Parathyroid adenoma (tissue), 2 donors: ENCODE measurements at regions not wholly inside any gene's neighbourhood (a gene's known extent, or its start where the extent isn't known, plus 50 kb on each side); places are given as distances from the start of the nearest gene placed in this dataset.

Experiments used
- H2AFZ ChIP-seq: fragments of 300-600 bp; sonication (generic); one replicate; pipeline ENCODE4 v1.7.0; 2017; ENCODE audit warnings: antibody characterized with exemption, mild to moderate bottlenecking
- H3K27ac ChIP-seq: fragments of 300-600 bp; sonication (generic); one replicate; pipeline ENCODE4 v1.7.0; 2017
- H3K27me3 ChIP-seq: fragments of 300-600 bp; sonication (generic); one replicate; pipeline ENCODE4 v1.7.0; 2017; ENCODE audit warnings: low read length; ENCODE audit not compliant: control insufficient read depth, insufficient read depth
- H3K36me3 ChIP-seq: fragments of 300-600 bp; sonication (generic); one replicate; pipeline ENCODE4 v1.7.0; 2017; ENCODE audit warnings: low read length; ENCODE audit not compliant: control insufficient read depth, insufficient read depth
- H3K4me1 ChIP-seq: fragments of 300-600 bp; sonication (generic); one replicate; pipeline ENCODE4 v1.7.0; 2017; ENCODE audit warnings: control low read depth
- H3K4me2 ChIP-seq: fragments of 300-600 bp; sonication (generic); one replicate; pipeline ENCODE4 v1.7.0; 2017; ENCODE audit warnings: low read length
- H3K4me3 ChIP-seq: fragments of 300-600 bp; sonication (generic); one replicate; pipeline ENCODE4 v1.7.0; 2017; ENCODE audit warnings: low read depth, low read length
- H3K79me2 ChIP-seq: fragments of 300-600 bp; sonication (generic); one replicate; pipeline ENCODE4 v1.7.0; 2017; ENCODE audit warnings: control low read depth
- H3K9ac ChIP-seq: fragments of 300-600 bp; sonication (generic); one replicate; pipeline ENCODE4 v1.7.0; 2017; ENCODE audit warnings: mild to moderate bottlenecking
- H3K9me3 ChIP-seq: fragments of 300-600 bp; sonication (generic); one replicate; pipeline ENCODE4 v1.7.0; 2017; ENCODE audit warnings: low read length; ENCODE audit not compliant: control insufficient read depth
- TF ChIP-seq, protein P1 (sequence below): fragments of 300-600 bp; sonication (generic); IDR thresholded peaks from one replicate; pipeline ENCODE4 v1.7.0; 2017; ENCODE audit warnings: antibody characterized with exemption, mild to moderate bottlenecking
- donor health status: primary hyperparathyroidism.

DNA sequence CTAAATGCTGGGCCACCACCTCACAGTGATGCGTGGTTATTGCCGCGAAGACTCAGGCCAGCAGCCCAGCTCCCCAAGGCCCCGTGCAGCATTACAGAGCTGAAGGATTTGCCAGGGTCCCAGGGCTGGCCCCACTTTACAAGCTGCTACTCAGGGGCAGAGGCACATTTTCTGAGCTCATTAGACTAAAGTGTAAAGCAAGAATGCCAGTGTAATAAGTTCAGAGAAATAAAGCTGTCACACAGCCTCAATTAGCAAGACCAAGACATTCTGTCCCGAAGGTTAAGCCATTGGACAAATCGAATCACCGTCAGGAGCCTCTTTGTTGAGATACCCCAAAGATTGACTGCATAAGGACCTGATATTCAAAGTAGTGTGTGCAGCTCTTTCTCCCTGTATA, 428.4 kb downstream of the EFNB2 start:
- H3K9ac ChIP-seq: no peak overlapping the region
- no peak overlapping the region for H3K27ac ChIP-seq
- no peaks in the 10 kb centered on the region for H3K4me1 ChIP-seq
- H3K4me3 ChIP-seq: no peak overlapping the region
- H3K4me2 ChIP-seq: no peak overlapping the region
- TF ChIP-seq, protein P1, sequence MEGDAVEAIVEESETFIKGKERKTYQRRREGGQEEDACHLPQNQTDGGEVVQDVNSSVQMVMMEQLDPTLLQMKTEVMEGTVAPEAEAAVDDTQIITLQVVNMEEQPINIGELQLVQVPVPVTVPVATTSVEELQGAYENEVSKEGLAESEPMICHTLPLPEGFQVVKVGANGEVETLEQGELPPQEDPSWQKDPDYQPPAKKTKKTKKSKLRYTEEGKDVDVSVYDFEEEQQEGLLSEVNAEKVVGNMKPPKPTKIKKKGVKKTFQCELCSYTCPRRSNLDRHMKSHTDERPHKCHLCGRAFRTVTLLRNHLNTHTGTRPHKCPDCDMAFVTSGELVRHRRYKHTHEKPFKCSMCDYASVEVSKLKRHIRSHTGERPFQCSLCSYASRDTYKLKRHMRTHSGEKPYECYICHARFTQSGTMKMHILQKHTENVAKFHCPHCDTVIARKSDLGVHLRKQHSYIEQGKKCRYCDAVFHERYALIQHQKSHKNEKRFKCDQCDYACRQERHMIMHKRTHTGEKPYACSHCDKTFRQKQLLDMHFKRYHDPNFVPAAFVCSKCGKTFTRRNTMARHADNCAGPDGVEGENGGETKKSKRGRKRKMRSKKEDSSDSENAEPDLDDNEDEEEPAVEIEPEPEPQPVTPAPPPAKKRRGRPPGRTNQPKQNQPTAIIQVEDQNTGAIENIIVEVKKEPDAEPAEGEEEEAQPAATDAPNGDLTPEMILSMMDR: no peak
- no peaks in the 10 kb centered on the region for H3K9me3 ChIP-seq
- no peaks in the 10 kb centered on the region for H3K36me3 ChIP-seq
- H3K79me2 ChIP-seq: no peaks in the 10 kb centered on the region
- H3K27me3 ChIP-seq: no peaks in the 10 kb centered on the region
- H2AFZ ChIP-seq: no peak overlapping the region

DNA sequence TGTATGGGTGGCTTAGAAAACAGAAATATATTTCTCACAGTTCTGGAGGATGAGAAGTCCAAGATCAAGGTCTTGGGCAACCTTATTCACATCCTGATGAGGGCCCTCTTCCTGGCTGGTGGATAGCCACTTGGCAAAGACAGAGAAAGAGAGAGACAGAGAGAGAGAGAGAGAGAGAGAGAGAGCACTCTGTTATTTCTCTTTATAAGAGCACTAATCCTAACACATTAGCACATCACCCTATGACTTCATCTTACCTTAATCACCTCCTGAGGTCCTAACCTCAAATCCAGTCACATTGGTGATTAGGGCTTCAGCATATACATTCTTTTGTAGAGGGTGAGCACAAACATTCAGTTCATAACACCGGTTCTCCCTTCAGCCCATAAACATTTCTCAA, 430.3 kb downstream of the EFNB2 start:
- no peak overlapping the region for H2AFZ ChIP-seq
- TF ChIP-seq, protein P1: no peak
- no peak overlapping the region for H3K9ac ChIP-seq
- no peak overlapping the region for H3K4me2 ChIP-seq
- no peaks in the 10 kb centered on the region for H3K27me3 ChIP-seq
- H3K36me3 ChIP-seq: no peaks in the 10 kb centered on the region
- H3K27ac ChIP-seq: no peak overlapping the region
- no peak overlapping the region for H3K4me3 ChIP-seq
- no peaks in the 10 kb centered on the region for H3K79me2 ChIP-seq
- H3K9me3 ChIP-seq: no peaks in the 10 kb centered on the region
- no peaks in the 10 kb centered on the region for H3K4me1 ChIP-seq

DNA sequence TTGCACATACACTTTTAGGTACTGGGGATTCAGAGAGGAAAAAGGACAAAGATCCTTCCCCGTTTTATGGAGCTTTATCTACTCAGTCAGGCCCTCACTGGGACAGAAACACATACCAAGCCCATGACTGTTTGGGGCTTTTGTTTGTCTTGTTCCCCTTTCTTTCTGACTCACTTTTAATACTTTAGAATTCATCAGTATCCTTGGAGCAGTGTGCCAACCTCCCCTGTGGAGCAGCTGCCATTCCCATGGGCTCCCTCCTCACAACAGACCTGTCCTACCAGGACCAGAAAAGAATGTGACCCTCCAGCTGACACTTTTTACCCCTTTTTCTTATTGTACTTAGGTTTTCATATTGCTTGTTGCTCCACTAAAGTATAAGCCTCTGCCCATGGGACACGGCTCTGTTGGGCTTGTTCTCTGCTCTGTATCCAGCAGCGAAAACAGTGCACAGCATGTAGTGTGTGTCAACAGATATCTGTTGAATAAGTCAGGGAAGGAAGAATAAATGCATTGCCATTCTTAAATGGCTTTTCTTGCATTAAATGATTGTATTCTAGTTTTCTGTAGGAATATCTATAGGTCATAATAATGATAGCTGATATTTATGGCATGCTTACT, 431.1 kb downstream of the EFNB2 start:
- H3K4me1 ChIP-seq: no peaks in the 10 kb centered on the region
- H3K79me2 ChIP-seq: no peaks in the 10 kb centered on the region
- H2AFZ ChIP-seq: no peak overlapping the region
- H3K27ac ChIP-seq: no peak overlapping the region
- H3K9me3 ChIP-seq: no peaks in the 10 kb centered on the region
- H3K4me3 ChIP-seq: no peak overlapping the region
- H3K36me3 ChIP-seq: no peaks in the 10 kb centered on the region
- TF ChIP-seq, protein P1: no peak
- no peaks in the 10 kb centered on the region for H3K27me3 ChIP-seq
- H3K4me2 ChIP-seq: no peak overlapping the region
- H3K9ac ChIP-seq: no peak overlapping the region

DNA sequence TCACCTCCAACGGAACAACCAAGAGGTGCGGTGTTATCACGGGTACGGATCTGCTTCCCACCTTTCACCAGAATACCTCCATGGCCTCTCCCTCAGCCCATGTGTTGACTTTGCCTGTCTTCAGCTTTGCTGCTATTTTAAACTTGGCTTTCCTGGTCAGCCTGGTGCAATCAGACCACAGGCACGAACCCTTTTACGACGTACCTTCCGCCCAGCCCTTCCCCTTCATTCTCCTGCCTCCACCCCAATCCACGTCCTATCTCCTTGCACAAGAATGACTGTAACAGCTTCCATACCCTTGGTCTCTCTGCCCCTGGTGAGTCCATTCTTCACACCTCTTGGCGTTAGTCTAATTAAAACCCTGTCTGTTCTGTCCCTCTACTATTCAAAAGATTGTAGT, 431.7 kb downstream of the EFNB2 start:
- no peaks in the 10 kb centered on the region for H3K9me3 ChIP-seq
- no peaks in the 10 kb centered on the region for H3K79me2 ChIP-seq
- H3K4me3 ChIP-seq: no peak overlapping the region
- H3K4me1 ChIP-seq: no peaks in the 10 kb centered on the region
- no peak overlapping the region for H3K4me2 ChIP-seq
- H3K27ac ChIP-seq: no peak overlapping the region
- H3K36me3 ChIP-seq: no peaks in the 10 kb centered on the region
- H3K9ac ChIP-seq: no peak overlapping the region
- no peaks in the 10 kb centered on the region for H3K27me3 ChIP-seq
- TF ChIP-seq, protein P1: no peak
- no peak overlapping the region for H2AFZ ChIP-seq

GRCh38 chr13:106102786-106103185, 432.7 kb downstream of the EFNB2 start:
- H2AFZ ChIP-seq: no peak overlapping the region
- H3K27ac ChIP-seq: no peak overlapping the region
- TF ChIP-seq, protein P1: no peak
- no peaks in the 10 kb centered on the region for H3K79me2 ChIP-seq
- H3K27me3 ChIP-seq: no peaks in the 10 kb centered on the region
- no peaks in the 10 kb centered on the region for H3K9me3 ChIP-seq
- H3K4me3 ChIP-seq: no peak overlapping the region
- no peak overlapping the region for H3K9ac ChIP-seq
- H3K4me1 ChIP-seq: no peaks in the 10 kb centered on the region
- no peak overlapping the region for H3K4me2 ChIP-seq
- H3K36me3 ChIP-seq: no peaks in the 10 kb centered on the region
